ENCODE measurements at regions not wholly inside any gene's neighbourhood (a gene's known extent, or its start where the extent isn't known, plus 50 kb on each side); places are given as distances from the start of the nearest gene placed in this dataset.

- Histone ChIP-seq H3K4me1 (no peaks in the 10 kb centered on the region), H3K9me3 (no peaks in the 10 kb centered on the region), H3K4me3 (no peak overlapping the region), H3K27me3 (no peaks in the 10 kb centered on the region), H3K36me3 (no peaks in the 10 kb centered on the region), H3K27ac (no peak overlapping the region)
- no peak for DNase-seq
- TF ChIP-seq, protein P1, sequence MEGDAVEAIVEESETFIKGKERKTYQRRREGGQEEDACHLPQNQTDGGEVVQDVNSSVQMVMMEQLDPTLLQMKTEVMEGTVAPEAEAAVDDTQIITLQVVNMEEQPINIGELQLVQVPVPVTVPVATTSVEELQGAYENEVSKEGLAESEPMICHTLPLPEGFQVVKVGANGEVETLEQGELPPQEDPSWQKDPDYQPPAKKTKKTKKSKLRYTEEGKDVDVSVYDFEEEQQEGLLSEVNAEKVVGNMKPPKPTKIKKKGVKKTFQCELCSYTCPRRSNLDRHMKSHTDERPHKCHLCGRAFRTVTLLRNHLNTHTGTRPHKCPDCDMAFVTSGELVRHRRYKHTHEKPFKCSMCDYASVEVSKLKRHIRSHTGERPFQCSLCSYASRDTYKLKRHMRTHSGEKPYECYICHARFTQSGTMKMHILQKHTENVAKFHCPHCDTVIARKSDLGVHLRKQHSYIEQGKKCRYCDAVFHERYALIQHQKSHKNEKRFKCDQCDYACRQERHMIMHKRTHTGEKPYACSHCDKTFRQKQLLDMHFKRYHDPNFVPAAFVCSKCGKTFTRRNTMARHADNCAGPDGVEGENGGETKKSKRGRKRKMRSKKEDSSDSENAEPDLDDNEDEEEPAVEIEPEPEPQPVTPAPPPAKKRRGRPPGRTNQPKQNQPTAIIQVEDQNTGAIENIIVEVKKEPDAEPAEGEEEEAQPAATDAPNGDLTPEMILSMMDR (IDR thresholded peaks at IDR 0.05) = no peak
- ATAC-seq = no peak
- intact Hi-C loops (cut with DNase I) = no loop called here
Observed at GRCh38 chr10:2144584-2144983, 407.3 kb upstream of the ADARB2 start.

DNA sequence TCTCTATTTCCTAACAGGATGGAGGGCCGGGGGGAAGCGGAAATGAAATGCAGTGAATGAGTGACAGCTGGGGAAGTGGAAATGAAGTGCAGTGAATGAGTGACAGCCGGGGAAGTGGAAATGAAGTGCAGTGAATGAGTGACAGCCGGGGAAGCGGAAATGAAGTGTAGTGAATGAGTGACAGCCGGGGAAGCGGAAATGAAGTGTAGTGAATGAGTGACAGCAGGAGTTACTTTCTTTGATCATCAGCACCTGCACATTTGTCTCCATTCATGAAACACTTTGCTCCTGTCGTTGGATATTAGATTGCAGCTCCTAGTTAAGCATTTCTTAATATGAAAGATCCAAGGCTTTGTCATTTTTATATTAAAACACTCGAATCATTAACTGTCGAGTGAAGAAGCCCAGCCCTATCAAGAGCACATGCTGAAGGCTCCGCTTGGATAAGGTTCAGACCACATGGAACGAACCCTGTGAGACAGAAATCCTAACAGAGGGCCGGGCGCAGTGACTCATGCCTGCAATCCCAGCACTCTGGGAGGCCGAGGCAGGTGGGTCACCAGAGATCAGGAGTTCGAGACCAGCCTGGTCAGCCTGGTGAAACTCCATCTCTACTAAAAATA is 406.0 kb upstream of the ADARB2 start:
- ATAC-seq (no peak), DNase-seq (no peak)
- Histone ChIP-seq H3K4me3 (no peak overlapping the region), H3K9me3 (no peaks in the 10 kb centered on the region), H3K27ac (no peak overlapping the region), H3K36me3 (no peaks in the 10 kb centered on the region), H3K4me1 (no peaks in the 10 kb centered on the region), H3K27me3 (no peaks in the 10 kb centered on the region)
- intact Hi-C loops (cut with DNase I) = no loop called here
- TF ChIP-seq, protein P1 (IDR thresholded peaks at IDR 0.05) = no peak

DNA sequence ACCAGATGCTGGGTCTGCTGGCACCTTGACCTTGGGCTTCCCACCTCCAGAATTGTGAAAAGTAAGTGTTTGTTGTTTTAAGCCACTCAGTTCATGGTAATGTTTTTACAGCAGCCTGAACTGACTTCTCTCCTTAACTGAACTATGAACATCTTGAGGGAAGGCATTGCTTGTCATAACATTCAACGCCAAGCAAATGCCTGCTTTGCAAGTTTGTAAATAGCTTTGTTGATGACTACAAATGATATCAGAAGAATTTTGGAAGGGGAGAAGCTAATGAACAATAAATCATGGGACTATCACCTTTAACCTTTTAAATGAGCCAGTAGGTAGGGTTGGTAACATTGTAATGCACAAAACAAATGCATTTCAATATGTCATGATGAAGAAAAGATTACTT is 402.4 kb upstream of the ADARB2 start:
- Histone ChIP-seq H3K27me3 (no peaks in the 10 kb centered on the region), H3K27ac (no peak overlapping the region), H3K36me3 (no peaks in the 10 kb centered on the region), H3K9me3 (no peaks in the 10 kb centered on the region), H3K4me3 (no peak overlapping the region), H3K4me1 (no peaks in the 10 kb centered on the region)
- TF ChIP-seq, protein P1 (IDR thresholded peaks at IDR 0.05) = no peak
- ATAC-seq (no peak), DNase-seq (no peak)
- intact Hi-C loops (cut with DNase I) = no loop called here

DNA sequence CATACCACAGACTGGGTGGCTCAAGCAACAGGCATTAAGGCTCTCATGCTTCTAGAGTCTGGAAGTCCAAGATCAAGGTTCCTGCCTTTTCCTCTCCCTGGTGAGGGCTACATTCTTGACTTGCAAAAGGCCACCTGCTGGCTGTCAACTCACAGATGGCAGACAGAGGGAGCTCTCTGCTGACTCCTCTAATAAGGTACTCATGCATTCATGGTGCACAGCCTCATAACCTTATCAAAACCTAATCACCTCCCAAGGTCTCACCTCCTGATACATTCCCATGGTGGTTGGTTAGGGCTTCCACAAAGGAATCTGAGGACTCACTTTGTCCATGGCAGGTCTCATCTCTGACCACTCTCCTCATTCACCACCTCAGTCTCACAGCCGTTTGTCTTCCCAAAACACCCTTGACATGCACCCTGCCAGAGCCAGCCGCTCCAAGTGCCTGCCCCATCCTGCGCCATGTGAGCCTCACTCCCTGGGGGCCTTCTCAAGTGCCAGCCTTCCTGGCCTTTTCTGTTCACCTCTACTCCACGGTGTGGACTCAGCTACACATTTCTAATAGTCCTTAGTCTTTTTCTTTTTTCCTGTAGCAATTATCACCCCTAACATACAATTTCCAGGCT is 400.3 kb upstream of the ADARB2 start:
- H3K27ac ChIP-seq = no peak overlapping the region
- H3K4me1 ChIP-seq = no peaks in the 10 kb centered on the region
- H3K9me3 ChIP-seq = no peaks in the 10 kb centered on the region
- no peak for ATAC-seq
- intact Hi-C loops (cut with DNase I) = no loop called here
- DNase-seq = no peak
- H3K27me3 ChIP-seq = no peaks in the 10 kb centered on the region
- no peak overlapping the region for H3K4me3 ChIP-seq
- TF ChIP-seq, protein P1 (IDR thresholded peaks at IDR 0.05) = no peak
- no peaks in the 10 kb centered on the region for H3K36me3 ChIP-seq

DNA sequence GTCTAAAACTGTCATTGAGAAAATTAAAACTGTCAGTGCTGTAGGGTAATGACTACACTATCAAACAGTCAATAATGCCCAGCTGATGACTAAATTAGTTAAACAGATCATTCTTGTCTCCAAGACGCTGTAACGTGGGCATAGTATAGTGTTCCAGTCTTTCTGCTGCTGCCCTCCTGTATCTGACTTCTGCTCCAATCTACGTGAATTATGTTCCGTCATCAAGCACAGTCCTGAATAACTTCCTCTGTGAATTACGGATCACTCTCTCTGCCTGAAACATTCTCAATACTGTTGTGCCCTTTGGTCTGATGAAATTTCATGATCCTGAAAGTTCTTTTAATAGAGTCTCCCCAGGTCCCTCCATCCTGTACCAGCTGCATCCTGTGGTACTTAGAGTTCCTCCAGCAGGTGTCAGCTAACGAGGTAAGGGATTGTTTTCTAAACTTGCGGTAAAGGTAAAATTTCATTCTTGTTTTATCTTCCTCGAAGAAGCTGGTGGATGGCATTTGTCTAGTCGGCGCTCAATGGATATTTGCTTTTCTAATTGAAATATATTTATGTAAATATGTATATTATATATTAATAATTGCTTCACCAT is 393.5 kb upstream of the ADARB2 start:
- Histone ChIP-seq H3K27ac (no peak overlapping the region), H3K27me3 (no peaks in the 10 kb centered on the region), H3K4me1 (no peaks in the 10 kb centered on the region), H3K9me3 (no peaks in the 10 kb centered on the region), H3K4me3 (no peak overlapping the region), H3K36me3 (no peaks in the 10 kb centered on the region)
- TF ChIP-seq, protein P1 (IDR thresholded peaks at IDR 0.05) = no peak
- intact Hi-C loops (cut with DNase I) = no loop called here
- no peak for ATAC-seq
- DNase-seq = no peak

All from upper lobe of right lung (tissue), 1 donor.